GM19193 (cell line): ENCODE measurements at regions not wholly inside any gene's neighbourhood (a gene's known extent, or its start where the extent isn't known, plus 50 kb on each side); places are given as distances from the start of the nearest gene placed in this dataset.

Experiments used
- POLR2A ChIP-seq: IDR thresholded peaks from 4 replicates; pipeline ENCODE4 v1.6.1; 2011; ENCODE audit not compliant: insufficient read depth, insufficient read length; ENCODE audit errors: extremely low read depth

- no peak for TF ChIP-seq POLR2A
These were observed 365.9 kb upstream of the PROK2 start for GRCh38 chr3:72150634-72151412.

- TF ChIP-seq POLR2A, result no peak
These were observed 364.8 kb upstream of the PROK2 start for GRCh38 chr3:72149645-72150300.

- TF ChIP-seq POLR2A, result no peak
These were observed 362.7 kb upstream of the PROK2 start for GRCh38 chr3:72147600-72147999.

GRCh38 chr3:72145506-72146380 lies 360.8 kb upstream of the PROK2 start:
- TF ChIP-seq POLR2A, result no peak

GRCh38 chr3:72144773-72145505 lies 360.0 kb upstream of the PROK2 start:
- TF ChIP-seq POLR2A, result no peak

GRCh38 chr3:72143966-72144717 lies 359.2 kb upstream of the PROK2 start:
- no peak for TF ChIP-seq POLR2A

GRCh38 chr3:72143322-72143721 lies 358.4 kb upstream of the PROK2 start:
- no peak for TF ChIP-seq POLR2A

- TF ChIP-seq POLR2A, result no peak
These were observed 357.1 kb upstream of the PROK2 start for GRCh38 chr3:72142028-72142427.

- no peak for TF ChIP-seq POLR2A
These were observed 356.3 kb upstream of the PROK2 start for GRCh38 chr3:72141264-72141663.

GRCh38 chr3:72139316-72139715 lies 354.4 kb upstream of the PROK2 start:
- TF ChIP-seq POLR2A, result no peak

- TF ChIP-seq POLR2A, result no peak
These were observed 353.2 kb upstream of the PROK2 start for GRCh38 chr3:72137865-72138861.

GRCh38 chr3:72135636-72136035 lies 350.7 kb upstream of the PROK2 start:
- no peak for TF ChIP-seq POLR2A

- TF ChIP-seq POLR2A, result no peak
These were observed 350.1 kb upstream of the PROK2 start for GRCh38 chr3:72134989-72135451.
